NB4 (cell line): ENCODE measurements at regions not wholly inside any gene's neighbourhood (a gene's known extent, or its start where the extent isn't known, plus 50 kb on each side); places are given as distances from the start of the nearest gene placed in this dataset.

Source experiments
- DNase-seq: peaks from one replicate; pipeline ENCODE4 v3.0.0; 2010; ENCODE audit warnings: low read depth
- H3K4me3 ChIP-seq: one replicate; pipeline ENCODE4 v1.5.1; 2011; ENCODE audit warnings: mild to moderate bottlenecking, low read depth, low read length, moderate library complexity
- MYC ChIP-seq: IDR thresholded peaks from 2 replicates; pipeline ENCODE4 v1.6.1; 2011; ENCODE audit warnings: low read depth, low read length
- POLR2A ChIP-seq: IDR thresholded peaks from 2 replicates; pipeline ENCODE4 v1.6.1; 2011; ENCODE audit warnings: mild to moderate bottlenecking; ENCODE audit not compliant: insufficient read length; ENCODE audit errors: extremely low read depth
- TF ChIP-seq, protein P1 (sequence below): IDR thresholded peaks from one replicate; pipeline ENCODE4 v1.5.1; 2012; ENCODE audit warnings: low read depth, low read length
- TF ChIP-seq, protein P2 (sequence below): IDR thresholded peaks from 2 replicates; pipeline ENCODE4 v1.6.1; 2011; ENCODE audit warnings: low read depth, low read length

DNA sequence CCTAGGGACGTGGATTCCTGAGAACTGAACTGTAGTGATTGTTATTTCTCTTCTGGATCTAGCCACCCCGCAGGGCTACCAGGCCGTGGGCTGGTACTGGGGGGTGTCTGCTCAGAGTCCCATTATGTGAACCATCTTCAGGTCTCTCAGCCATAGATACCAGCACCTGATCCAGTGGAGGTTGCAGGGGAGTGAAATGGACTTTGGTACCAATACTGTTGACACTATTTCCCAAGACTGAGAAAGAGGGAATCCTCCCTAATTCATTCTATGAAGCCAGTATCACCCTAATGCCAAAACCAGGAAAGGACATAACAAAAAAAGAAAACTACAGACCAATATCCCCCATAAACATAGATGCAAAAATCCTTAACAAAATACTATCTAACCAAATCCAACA is 237.0 kb upstream of the AGTR1 start:
- no peak overlapping the region for H3K4me3 ChIP-seq
- no peak for DNase-seq
- TF ChIP-seq, protein P1, sequence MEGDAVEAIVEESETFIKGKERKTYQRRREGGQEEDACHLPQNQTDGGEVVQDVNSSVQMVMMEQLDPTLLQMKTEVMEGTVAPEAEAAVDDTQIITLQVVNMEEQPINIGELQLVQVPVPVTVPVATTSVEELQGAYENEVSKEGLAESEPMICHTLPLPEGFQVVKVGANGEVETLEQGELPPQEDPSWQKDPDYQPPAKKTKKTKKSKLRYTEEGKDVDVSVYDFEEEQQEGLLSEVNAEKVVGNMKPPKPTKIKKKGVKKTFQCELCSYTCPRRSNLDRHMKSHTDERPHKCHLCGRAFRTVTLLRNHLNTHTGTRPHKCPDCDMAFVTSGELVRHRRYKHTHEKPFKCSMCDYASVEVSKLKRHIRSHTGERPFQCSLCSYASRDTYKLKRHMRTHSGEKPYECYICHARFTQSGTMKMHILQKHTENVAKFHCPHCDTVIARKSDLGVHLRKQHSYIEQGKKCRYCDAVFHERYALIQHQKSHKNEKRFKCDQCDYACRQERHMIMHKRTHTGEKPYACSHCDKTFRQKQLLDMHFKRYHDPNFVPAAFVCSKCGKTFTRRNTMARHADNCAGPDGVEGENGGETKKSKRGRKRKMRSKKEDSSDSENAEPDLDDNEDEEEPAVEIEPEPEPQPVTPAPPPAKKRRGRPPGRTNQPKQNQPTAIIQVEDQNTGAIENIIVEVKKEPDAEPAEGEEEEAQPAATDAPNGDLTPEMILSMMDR = no peak
- TF ChIP-seq POLR2A = no peak
- no peak for TF ChIP-seq MYC
- TF ChIP-seq, protein P2, sequence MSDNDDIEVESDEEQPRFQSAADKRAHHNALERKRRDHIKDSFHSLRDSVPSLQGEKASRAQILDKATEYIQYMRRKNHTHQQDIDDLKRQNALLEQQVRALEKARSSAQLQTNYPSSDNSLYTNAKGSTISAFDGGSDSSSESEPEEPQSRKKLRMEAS = no peak

DNA sequence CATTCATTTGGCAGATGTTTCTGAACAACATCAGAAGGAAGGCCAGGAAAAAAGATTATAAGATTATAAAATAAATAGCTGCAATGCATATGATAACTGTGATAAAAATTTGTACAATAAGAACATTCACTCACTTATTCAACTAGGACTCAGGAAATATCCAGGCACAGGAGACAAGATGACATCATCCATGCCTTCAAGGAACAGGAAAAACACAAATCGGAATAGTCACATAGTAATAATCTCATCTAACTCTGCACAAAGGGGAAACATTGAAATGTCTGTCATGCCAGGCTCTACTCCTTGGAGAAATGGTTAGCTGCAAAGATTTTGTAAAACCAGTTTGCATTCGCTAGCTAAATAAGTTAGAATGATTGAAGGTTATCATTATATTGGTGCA is 233.5 kb upstream of the AGTR1 start:
- TF ChIP-seq, protein P2 = no peak
- no peak for TF ChIP-seq POLR2A
- TF ChIP-seq MYC = no peak
- TF ChIP-seq, protein P1 = no peak
- H3K4me3 ChIP-seq = no peak overlapping the region
- no peak for DNase-seq

DNA sequence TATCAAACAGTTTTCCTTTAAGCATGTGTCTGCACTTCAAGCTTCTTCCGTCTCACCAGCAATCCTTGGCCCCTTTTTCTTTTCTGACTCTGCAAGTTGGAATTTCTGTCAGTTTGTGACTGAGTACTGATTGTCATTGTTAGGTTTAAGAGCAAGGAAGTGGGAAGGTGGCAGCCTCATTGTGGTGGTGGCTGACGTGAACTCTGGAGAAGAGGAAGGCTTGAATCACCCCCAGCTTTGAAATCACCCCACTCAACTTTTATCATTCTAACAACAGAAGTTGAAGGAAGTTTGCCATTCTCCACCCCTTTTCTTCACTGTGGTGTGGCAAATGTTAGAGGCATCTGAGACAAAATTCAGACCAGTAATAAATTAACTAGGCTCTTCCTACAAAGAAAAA is 231.6 kb upstream of the AGTR1 start:
- TF ChIP-seq, protein P2 = no peak
- TF ChIP-seq, protein P1 = no peak
- no peak for TF ChIP-seq MYC
- no peak for TF ChIP-seq POLR2A
- H3K4me3 ChIP-seq = no peak overlapping the region
- DNase-seq = no peak

DNA sequence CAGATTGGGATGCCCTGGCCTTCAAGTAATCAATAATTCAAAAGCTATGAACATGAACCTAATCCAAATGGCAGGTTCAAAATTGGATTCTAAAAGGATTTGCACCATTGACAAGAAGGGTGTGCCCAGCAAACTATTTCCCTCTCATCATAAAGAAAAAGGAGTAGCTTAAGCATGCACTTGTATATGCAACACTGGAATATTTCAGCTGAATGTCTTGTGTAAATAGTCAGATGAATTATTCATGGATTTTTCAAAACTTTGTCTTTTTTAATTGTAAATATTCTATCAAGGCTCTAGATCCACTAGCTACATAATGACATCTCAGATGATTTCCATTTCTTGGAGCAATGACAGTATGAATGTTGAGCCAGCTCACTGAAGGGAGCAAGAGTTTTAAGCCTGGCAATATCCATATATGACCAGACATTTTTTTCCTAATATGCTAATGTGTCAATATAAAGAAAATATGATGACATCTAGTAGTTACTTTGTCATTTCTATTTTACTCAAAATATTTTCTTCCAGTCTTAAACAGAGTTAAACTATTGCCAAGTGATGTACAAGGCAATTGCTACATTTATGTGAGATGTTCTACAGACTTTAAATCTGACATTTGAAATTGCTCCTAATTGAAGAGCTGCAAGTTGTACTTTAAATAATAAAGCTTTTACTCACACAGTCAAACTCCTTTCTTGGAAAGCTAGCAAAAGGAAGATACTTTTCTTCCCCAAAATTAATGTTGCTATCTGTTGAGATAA is 230.5 kb upstream of the AGTR1 start:
- DNase-seq = no peak
- H3K4me3 ChIP-seq = no peak overlapping the region
- TF ChIP-seq, protein P2 = no peak
- no peak for TF ChIP-seq POLR2A
- TF ChIP-seq, protein P1 = no peak
- no peak for TF ChIP-seq MYC

DNA sequence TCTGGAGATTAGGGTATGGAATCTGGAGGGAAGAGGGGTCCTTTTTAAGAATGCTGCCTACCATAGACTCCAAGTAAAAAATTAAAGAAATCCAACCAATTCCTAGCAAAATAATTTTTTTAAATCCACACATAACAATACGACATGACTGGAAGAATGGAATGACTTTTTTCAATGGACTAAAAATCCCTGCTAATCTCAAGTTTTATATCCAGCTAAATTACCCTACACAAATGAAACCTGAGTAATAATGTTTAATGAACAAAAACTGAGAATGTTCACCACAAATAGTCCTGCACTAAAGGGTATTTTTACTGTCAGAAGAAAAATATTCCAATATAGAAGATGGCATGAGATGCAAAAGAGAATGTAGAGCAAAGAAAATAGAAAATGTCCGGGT is 220.3 kb upstream of the AGTR1 start:
- no peak overlapping the region for H3K4me3 ChIP-seq
- no peak for DNase-seq
- TF ChIP-seq, protein P1 = no peak
- TF ChIP-seq, protein P2 = no peak
- TF ChIP-seq POLR2A = no peak
- TF ChIP-seq MYC = no peak
